PC-9 (cell line): ENCODE measurements at regions not wholly inside any gene's neighbourhood (a gene's known extent, or its start where the extent isn't known, plus 50 kb on each side); places are given as distances from the start of the nearest gene placed in this dataset.

Source experiments
- EZH2 ChIP-seq: fragments of 200-600 bp; sonication (generic); IDR thresholded peaks from 2 replicates; pipeline ENCODE4 v1.8.0; 2017; ENCODE audit warnings: antibody characterized with exemption, low read depth
- TF ChIP-seq, protein P1 (sequence below): fragments of 200-600 bp; sonication (generic); conservative IDR thresholded peaks from 2 replicates; pipeline ENCODE4 v1.6.1; 2017; ENCODE audit warnings: mixed run types, antibody characterized with exemption, mild to moderate bottlenecking, moderate library complexity

DNA sequence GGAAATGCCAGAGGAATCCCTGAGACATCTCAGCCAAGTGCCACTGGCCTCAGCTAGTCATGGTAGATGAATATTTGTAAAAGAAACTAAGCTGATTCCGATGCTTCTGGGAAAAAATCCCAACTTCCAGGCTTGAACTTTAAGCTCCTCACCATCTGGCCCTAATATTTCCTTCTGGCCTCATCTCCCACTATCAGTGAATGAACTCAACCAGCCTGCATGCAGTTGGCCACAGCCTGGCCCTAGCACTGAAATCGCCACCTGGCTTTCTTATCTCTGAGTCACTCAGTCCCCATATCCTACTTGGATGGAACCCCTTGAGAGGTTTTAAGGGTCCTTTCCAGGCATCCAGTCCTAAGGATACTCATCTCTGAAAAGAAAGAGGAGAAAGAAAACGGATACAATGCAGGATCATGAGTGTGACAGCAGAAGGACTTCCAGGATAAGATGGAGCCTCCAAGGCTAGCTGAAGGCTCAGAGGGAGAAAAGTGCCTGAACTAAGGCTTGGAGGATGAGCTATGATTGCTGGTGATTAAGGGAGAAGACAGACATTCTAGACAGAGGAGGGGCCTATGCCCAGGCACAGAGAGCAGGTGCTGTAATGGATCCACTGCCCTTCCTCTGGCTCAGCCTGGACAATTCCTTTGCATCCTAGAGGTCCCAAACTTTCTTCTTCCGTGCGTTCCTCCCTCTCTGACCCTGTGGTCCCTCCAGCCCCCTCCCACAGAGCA is 141.5 kb upstream of the MYCN start:
- TF ChIP-seq, protein P1, sequence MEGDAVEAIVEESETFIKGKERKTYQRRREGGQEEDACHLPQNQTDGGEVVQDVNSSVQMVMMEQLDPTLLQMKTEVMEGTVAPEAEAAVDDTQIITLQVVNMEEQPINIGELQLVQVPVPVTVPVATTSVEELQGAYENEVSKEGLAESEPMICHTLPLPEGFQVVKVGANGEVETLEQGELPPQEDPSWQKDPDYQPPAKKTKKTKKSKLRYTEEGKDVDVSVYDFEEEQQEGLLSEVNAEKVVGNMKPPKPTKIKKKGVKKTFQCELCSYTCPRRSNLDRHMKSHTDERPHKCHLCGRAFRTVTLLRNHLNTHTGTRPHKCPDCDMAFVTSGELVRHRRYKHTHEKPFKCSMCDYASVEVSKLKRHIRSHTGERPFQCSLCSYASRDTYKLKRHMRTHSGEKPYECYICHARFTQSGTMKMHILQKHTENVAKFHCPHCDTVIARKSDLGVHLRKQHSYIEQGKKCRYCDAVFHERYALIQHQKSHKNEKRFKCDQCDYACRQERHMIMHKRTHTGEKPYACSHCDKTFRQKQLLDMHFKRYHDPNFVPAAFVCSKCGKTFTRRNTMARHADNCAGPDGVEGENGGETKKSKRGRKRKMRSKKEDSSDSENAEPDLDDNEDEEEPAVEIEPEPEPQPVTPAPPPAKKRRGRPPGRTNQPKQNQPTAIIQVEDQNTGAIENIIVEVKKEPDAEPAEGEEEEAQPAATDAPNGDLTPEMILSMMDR, result no peak
- no peak for TF ChIP-seq EZH2
